ENCODE measurements at regions not wholly inside any gene's neighbourhood (a gene's known extent, or its start where the extent isn't known, plus 50 kb on each side); places are given as distances from the start of the nearest gene placed in this dataset.
A peak's percentile ranks its signal among the peaks of the same experiment; 100 is the strongest.

GRCh38 chr7:19327018-19327417 is 181.8 kb upstream of the FERD3L start:
- ATAC-seq, result peak in 2 of 8 donors; percentile 21 to 46
- peak in 1 of 2 donors; percentile 7 for DNase-seq
- intact Hi-C loops (cut with DNase I), result no loop called here
- Histone ChIP-seq H3K4me1 (peaks cover 0 to 12% (median 0%) of the 10 kb centered on the region in 9 donors), H3K4me3 (no peak overlapping the region), H3K27ac (no peak overlapping the region), H3K9me3 (no peaks in the 10 kb centered on the region), H3K27me3 (no peaks in the 10 kb centered on the region), H3K36me3 (no peaks in the 10 kb centered on the region)
- TF ChIP-seq CTCF (IDR thresholded peaks at IDR 0.05), result no peak

- H3K4me3 ChIP-seq, result no peak overlapping the region
- TF ChIP-seq CTCF (IDR thresholded peaks at IDR 0.05), result no peak
- no peaks in the 10 kb centered on the region for H3K27me3 ChIP-seq
- H3K36me3 ChIP-seq, result no peaks in the 10 kb centered on the region
- intact Hi-C loops (cut with DNase I), result no loop called here
- peaks cover 0 to 5% (median 0%) of the 10 kb centered on the region in 9 donors for H3K4me1 ChIP-seq
- no peak overlapping the region for H3K27ac ChIP-seq
- WGBS, 2 donors, result 74% methylated on average over 2 of the region's 2 CpGs
- no peak for ATAC-seq
- no peak for DNase-seq
- H3K9me3 ChIP-seq, result no peaks in the 10 kb centered on the region
Measured at GRCh38 chr7:19322002-19322401, 176.8 kb upstream of the FERD3L start.

- WGBS, 2 donors, result 83 to 85% methylated on average over 5 of the region's 5 CpGs
- no peak for ATAC-seq
- Histone ChIP-seq H3K9me3 (no peaks in the 10 kb centered on the region), H3K4me3 (no peak overlapping the region), H3K36me3 (no peaks in the 10 kb centered on the region), H3K27ac (no peak overlapping the region), H3K4me1 (no peaks in the 10 kb centered on the region), H3K27me3 (no peaks in the 10 kb centered on the region)
- intact Hi-C loops (cut with DNase I), result no loop called here
- TF ChIP-seq CTCF (IDR thresholded peaks at IDR 0.05), result no peak
- DNase-seq, result no peak
Measured at GRCh38 chr7:19318287-19318686, 173.1 kb upstream of the FERD3L start.

GRCh38 chr7:19317461-19317860 is 172.2 kb upstream of the FERD3L start:
- no peak for TF ChIP-seq CTCF (IDR thresholded peaks at IDR 0.05)
- no peak for DNase-seq

GRCh38 chr7:19312416-19312815 is 167.2 kb upstream of the FERD3L start:
- H3K36me3 ChIP-seq, result no peaks in the 10 kb centered on the region
- ATAC-seq, result no peak
- intact Hi-C loops (cut with DNase I), result no loop called here
- no peak overlapping the region for H3K27ac ChIP-seq
- no peaks in the 10 kb centered on the region for H3K4me1 ChIP-seq
- H3K27me3 ChIP-seq, result no peaks in the 10 kb centered on the region
- 91 to 96% methylated on average over 1 of the region's 1 CpG for WGBS, 2 donors
- H3K9me3 ChIP-seq, result no peaks in the 10 kb centered on the region
- DNase-seq, result no peak
- no peak overlapping the region for H3K4me3 ChIP-seq
- TF ChIP-seq CTCF (IDR thresholded peaks at IDR 0.05), result no peak

More at GRCh38 chr7:19317461-19317860, 172.2 kb upstream of the FERD3L start:
- no peak overlapping the region for H3K4me3 ChIP-seq
- H3K4me1 ChIP-seq, result no peaks in the 10 kb centered on the region
- H3K9me3 ChIP-seq, result no peaks in the 10 kb centered on the region
- H3K36me3 ChIP-seq, result no peaks in the 10 kb centered on the region
- intact Hi-C loops (cut with DNase I), result no loop called here
- ATAC-seq, result no peak
- H3K27me3 ChIP-seq, result no peaks in the 10 kb centered on the region
- no peak overlapping the region for H3K27ac ChIP-seq
